MM.1S (cell line): ENCODE measurements at regions not wholly inside any gene's neighbourhood (a gene's known extent, or its start where the extent isn't known, plus 50 kb on each side); places are given as distances from the start of the nearest gene placed in this dataset.

Experiments used
- CTCF ChIP-seq: fragments of 300-600 bp; sonication (generic); IDR thresholded peaks from 2 replicates; pipeline ENCODE4 v1.5.1; 2016; ENCODE audit warnings: antibody characterized with exemption, low read length, mixed read lengths
- EZH2 ChIP-seq: fragments of 300-600 bp; sonication (generic); optimal IDR thresholded peaks from 2 replicates; pipeline ENCODE3; 2017; ENCODE audit warnings: low read depth, mild to moderate bottlenecking, antibody characterized with exemption, low read length, mixed read lengths
- EZH2phosphoT487 ChIP-seq: fragments of 300-600 bp; sonication (generic); IDR thresholded peaks from 2 replicates; pipeline ENCODE4 v1.6.1; 2018; ENCODE audit warnings: antibody characterized with exemption, low read length

- no peak for TF ChIP-seq CTCF
- TF ChIP-seq EZH2phosphoT487, result no peak
- TF ChIP-seq EZH2, result no peak
Observed at GRCh38 chr5:27590503-27590902, 552.1 kb upstream of the CDH9 start.
